Adrenal gland (tissue), 9 donors: ENCODE measurements at regions not wholly inside any gene's neighbourhood (a gene's known extent, or its start where the extent isn't known, plus 50 kb on each side); places are given as distances from the start of the nearest gene placed in this dataset.
A peak's percentile ranks its signal among the peaks of the same experiment; 100 is the strongest.

Experiments used
- DNase-seq, 7 donors: peaks; one replicate each; pipeline ENCODE4 v3.0.0-alpha.2; 2019 to 2020
- H3K27ac ChIP-seq, 5 donors: fragments of 200-600 bp; sonication (generic) in 4 of 5; 1 replicate in 3 of 5; 2 replicates in 2 of 5; pipeline versions ENCODE4 v1.5.1 to v1.8.0; 2016 to 2020; ENCODE audit warnings: mild to moderate bottlenecking in 1 of 5
- H3K27me3 ChIP-seq: fragments of 200-600 bp; 2 replicates; pipeline ENCODE4 v1.8.0; 2021
- H3K36me3 ChIP-seq, 2 donors: fragments of 200-600 bp; replicated peaks in 1 of 2; 1 replicate in 1 of 2; 2 replicates in 1 of 2; pipeline versions ENCODE4 v1.5.1 to v1.8.0; 2018 to 2022
- H3K4me1 ChIP-seq, 2 donors: fragments of 200-600 bp; replicated peaks in 1 of 2; 1 replicate in 1 of 2; 2 replicates in 1 of 2; pipeline versions ENCODE4 v1.5.1 to v1.8.0; 2018 to 2021
- H3K4me3 ChIP-seq, 4 donors: fragments of 200-600 bp; sonication (generic) in 3 of 4; one replicate each; pipeline ENCODE4 v1.5.1; 2016 to 2018
- H3K9me3 ChIP-seq, 3 donors: fragments of 200-600 bp; sonication (generic) in 1 of 3; replicated peaks in 1 of 3; 1 replicate in 2 of 3; 2 replicates in 1 of 3; pipeline versions ENCODE4 v1.5.1 to v1.8.0; 2016 to 2021
- CTCF ChIP-seq, 6 experiments: fragments of 450-650 bp in 4 of 6; fragments of 200-600 bp in 2 of 6; sonication (generic) in 1 of 6; IDR thresholded peaks; 1 replicate in 5 of 6; 2 replicates in 1 of 6; pipeline versions ENCODE4 v1.5.1 to v1.8.0; 2016 to 2021; ENCODE audit warnings: antibody characterized with exemption in 6 of 6, mild to moderate bottlenecking in 2 of 6, moderate library complexity in 1 of 6
- POLR2A ChIP-seq, 2 donors: fragments of 450-650 bp; IDR thresholded peaks; one replicate each; pipeline ENCODE4 v1.6.1; 2017; ENCODE audit warnings: antibody characterized with exemption in 2 of 2, mild to moderate bottlenecking in 2 of 2, moderate library complexity in 1 of 2
- WGBS, 4 donors: extraction: QIAGEN DNeasy Blood & Tissue Kit in 2 of 4; methylation state at CpG; one replicate each; pipeline versions ENCODE4 v1.1.5 to v1.1.7; 2013 to 2017; 5-methylcytosine and 5-hydroxymethylcytosine counted together
- intact Hi-C, 2 donors: fragments of 100-400 bp; cut with DNase I; formaldehyde crosslinking; loops; one replicate each; pipeline versions ENCODE4 v1.14.1 to v1.15.0; 2022 to 2023
- donor health status: healthy with polysubstance abuse.
- donor health status: Bipolar disorder and iron deficiency.
- donor health status: DM: yes; HTN: yes; CAD: no.
- donor health status: DM: no; HTN: no; CAD: no.
- donor health status: DM: no; HTN: no; CAD: no.

GRCh38 chr6:14977747-14978382, 268.0 kb upstream of the JARID2 start:
- Histone ChIP-seq H3K4me1 (no peaks in the 10 kb centered on the region), H3K27me3 (no peaks in the 10 kb centered on the region), H3K9me3 (no peaks in the 10 kb centered on the region), H3K4me3 (no peak overlapping the region), H3K27ac (no peak overlapping the region), H3K36me3 (no peaks in the 10 kb centered on the region)
- 90 to 100% (median 92%) methylated on average over 1 of the region's 1 CpG for WGBS, 4 donors
- intact Hi-C loops: no loop called here
- no peak for DNase-seq
- TF ChIP-seq CTCF (IDR thresholded peaks at IDR 0.05) (no peak), POLR2A (IDR thresholded peaks at IDR 0.05) (no peak)

GRCh38 chr6:14981960-14982359, 263.9 kb upstream of the JARID2 start:
- TF ChIP-seq CTCF (IDR thresholded peaks at IDR 0.05) (no peak), POLR2A (IDR thresholded peaks at IDR 0.05) (no peak)
- no peaks in the 10 kb centered on the region for H3K9me3 ChIP-seq
- intact Hi-C loops: no loop called here
- H3K36me3 ChIP-seq: no peaks in the 10 kb centered on the region
- H3K27ac ChIP-seq: no peak overlapping the region
- 73 to 82% (median 78%) methylated on average over 8 of the region's 8 CpGs for WGBS, 4 donors
- no peak overlapping the region for H3K4me3 ChIP-seq
- no peaks in the 10 kb centered on the region for H3K27me3 ChIP-seq
- peak in 1 of 7 donors; percentile 8 for DNase-seq
- H3K4me1 ChIP-seq: no peaks in the 10 kb centered on the region

GRCh38 chr6:14983599-14984518, 262.0 kb upstream of the JARID2 start:
- Histone ChIP-seq H3K27me3 (no peaks in the 10 kb centered on the region), H3K27ac (no peak overlapping the region), H3K36me3 (no peaks in the 10 kb centered on the region), H3K4me3 (no peak overlapping the region), H3K9me3 (no peaks in the 10 kb centered on the region), H3K4me1 (no peaks in the 10 kb centered on the region)
- no peak for DNase-seq
- WGBS, 4 donors: 58 to 67% (median 65%) methylated on average over 4 to 5 of the region's 5 CpGs
- intact Hi-C loops: no loop called here
- no peak for TF ChIP-seq CTCF (IDR thresholded peaks at IDR 0.05)
- TF ChIP-seq POLR2A (IDR thresholded peaks at IDR 0.05): no peak

GRCh38 chr6:14984519-14984853, 261.4 kb upstream of the JARID2 start:
- Histone ChIP-seq H3K27me3 (no peaks in the 10 kb centered on the region), H3K36me3 (no peaks in the 10 kb centered on the region), H3K4me3 (no peak overlapping the region), H3K27ac (no peak overlapping the region), H3K4me1 (no peaks in the 10 kb centered on the region), H3K9me3 (no peaks in the 10 kb centered on the region)
- TF ChIP-seq CTCF (IDR thresholded peaks at IDR 0.05) (no peak), POLR2A (IDR thresholded peaks at IDR 0.05) (no peak)
- intact Hi-C loops: no loop called here
- DNase-seq: peak in 6 of 7 donors; percentile 46 to 66 (median 60)
- 42 to 57% (median 46%) methylated on average over 6 of the region's 6 CpGs for WGBS, 4 donors
